ENCODE measurements at regions not wholly inside any gene's neighbourhood (a gene's known extent, or its start where the extent isn't known, plus 50 kb on each side); places are given as distances from the start of the nearest gene placed in this dataset.

- no peak for DNase-seq (ENCODE audit: low spot score)
Observed at GRCh38 chr1:170460001-170460400, 72.0 kb upstream of the GORAB start.

GRCh38 chr1:170460414-170461155, 71.4 kb upstream of the GORAB start:
- DNase-seq (ENCODE audit: low spot score): no peak

- no peak for DNase-seq (ENCODE audit: low spot score)
Observed at GRCh38 chr1:170461291-170461747, 70.6 kb upstream of the GORAB start.

- no peak for DNase-seq (ENCODE audit: low spot score)
Observed at GRCh38 chr1:170461762-170462384, 70.1 kb upstream of the GORAB start.

- DNase-seq (ENCODE audit: low spot score): no peak
Observed at GRCh38 chr1:170470121-170470520, 61.8 kb upstream of the GORAB start.

GRCh38 chr1:170471398-170472053, 60.4 kb upstream of the GORAB start:
- DNase-seq (ENCODE audit: low spot score): no peak

- no peak for DNase-seq (ENCODE audit: low spot score)
Observed at GRCh38 chr1:170481000-170481399, 51.0 kb upstream of the GORAB start.

Measured in Ammon's horn (tissue), 1 donor.